HG03064 (cell line): ENCODE measurements at regions not wholly inside any gene's neighbourhood (a gene's known extent, or its start where the extent isn't known, plus 50 kb on each side); places are given as distances from the start of the nearest gene placed in this dataset.

ENCODE experiments used
- ATAC-seq: cut with Tn5 transposase; IDR thresholded peaks from one replicate; pipeline ENCODE4 v1.9.1; 2021; ENCODE audit warnings: low read depth; ENCODE audit not compliant: unreplicated experiment

DNA sequence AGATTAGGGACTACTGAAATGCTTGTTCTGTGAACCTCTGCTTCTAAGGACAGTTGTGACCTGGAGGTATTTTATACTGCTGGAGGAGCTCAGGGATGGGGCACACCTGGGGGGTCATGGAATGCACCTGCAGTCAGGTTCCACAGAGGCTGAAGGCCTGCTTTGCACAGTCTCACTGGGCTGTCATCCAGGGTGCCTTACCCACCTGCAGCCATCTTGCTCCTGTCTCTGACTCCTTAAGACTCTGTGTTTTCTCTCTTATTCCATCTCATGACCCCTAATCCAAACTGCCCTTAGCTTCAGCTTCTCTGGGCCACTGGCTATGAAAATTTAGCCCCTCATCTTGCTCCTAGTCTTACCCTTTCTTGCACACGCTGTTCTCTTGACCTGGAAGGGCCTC lies 127.0 kb upstream of the SNX19 start:
- ATAC-seq: no peak

- ATAC-seq: no peak
These were observed 128.6 kb upstream of the SNX19 start for GRCh38 chr11:131044851-131045250.

GRCh38 chr11:131052367-131052766 lies 136.1 kb upstream of the SNX19 start:
- ATAC-seq: no peak

DNA sequence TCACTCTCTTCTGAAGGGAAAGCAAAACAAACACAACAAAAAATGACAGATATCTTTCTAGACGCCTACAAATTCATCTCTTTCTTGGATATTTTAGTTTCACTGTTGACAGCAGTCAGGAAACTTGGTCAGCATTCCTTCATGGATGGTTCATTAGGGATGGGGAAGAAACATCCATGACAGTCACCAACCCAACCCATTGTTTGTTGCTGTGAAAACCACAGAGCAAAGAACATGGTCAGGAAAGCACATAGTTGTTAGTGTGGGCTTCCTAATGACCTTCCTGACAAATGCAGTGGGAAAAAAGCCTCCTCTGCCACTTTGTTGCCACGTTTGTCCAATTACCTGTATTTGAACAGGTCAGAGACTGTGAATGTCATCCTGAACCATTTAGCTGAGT lies 139.8 kb upstream of the SNX19 start:
- no peak for ATAC-seq

GRCh38 chr11:131063638-131064037 lies 147.4 kb upstream of the SNX19 start:
- no peak for ATAC-seq

DNA sequence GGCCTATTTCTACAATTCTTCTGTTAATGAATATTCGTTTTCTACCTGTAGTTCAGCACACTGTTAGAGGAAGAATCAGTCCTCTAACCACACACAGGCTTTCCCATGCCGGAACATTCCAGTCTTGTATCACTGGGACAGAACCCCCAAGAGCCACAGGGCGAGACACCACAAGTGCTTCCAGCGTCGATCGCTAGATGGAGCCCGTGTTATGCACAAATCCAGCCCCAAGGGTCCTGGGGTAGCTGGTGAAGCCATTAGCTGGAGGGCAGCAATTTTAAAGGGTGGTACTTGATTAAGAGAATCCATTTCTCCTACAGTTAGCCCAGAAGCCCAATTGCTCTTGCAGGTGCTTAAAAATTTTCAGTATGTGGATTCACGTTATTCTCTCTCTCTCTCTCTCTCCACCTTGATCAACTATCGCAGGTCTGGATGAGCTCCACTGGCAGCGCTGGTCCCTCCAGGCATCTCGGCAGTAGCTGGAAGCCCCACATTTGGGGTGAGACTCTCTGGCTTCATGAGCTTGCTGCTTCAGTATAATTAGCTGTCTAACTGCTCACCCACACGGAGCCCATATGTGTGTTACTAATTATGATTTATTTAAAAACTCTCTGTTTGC lies 148.2 kb upstream of the SNX19 start:
- no peak for ATAC-seq

DNA sequence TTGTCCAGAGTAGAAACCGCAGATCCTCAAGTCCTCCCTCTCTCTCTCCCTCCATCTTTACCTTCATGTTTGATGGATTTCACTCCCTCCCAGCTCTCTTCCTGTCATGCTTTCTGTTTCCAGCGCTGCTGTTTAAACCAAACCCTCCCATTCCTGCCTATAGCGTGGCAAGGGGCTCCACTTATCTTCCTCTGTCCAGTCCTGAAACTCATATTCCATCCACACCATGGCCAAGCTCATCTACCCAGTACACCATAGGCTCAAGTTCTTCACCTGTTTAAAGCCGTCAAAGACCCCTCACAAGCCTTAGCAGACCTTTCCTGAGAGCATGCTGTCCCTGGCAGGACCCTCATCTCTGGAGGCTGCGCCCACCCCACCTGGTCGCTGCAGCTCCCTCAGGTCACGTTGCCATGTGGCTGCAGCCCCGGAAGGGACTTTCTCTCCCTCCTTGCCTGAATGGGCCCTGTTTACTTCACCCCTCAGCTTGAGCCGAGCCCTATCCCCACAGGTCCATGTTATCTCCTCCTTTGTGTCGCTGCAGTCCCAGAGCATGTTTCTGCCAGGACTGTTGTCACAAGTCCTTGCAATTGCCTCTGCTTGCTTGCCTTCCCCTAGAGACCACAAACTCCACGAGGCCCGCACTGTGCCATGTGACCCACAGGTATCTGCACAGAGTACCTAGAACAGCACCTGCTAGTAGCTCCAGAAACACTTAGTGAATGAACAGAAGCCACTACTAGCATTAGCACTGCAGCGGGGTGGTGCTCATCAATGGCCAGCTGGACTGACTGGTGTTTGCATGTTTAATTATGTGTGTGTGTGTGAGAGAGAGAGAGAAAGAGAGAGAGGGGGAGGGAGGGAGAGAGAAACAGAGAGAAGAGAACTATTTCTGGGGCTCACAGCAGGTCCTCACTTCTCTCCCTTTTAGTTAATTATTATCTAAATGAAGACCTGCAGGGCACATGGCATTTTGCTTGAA lies 149.4 kb upstream of the SNX19 start:
- no peak for ATAC-seq

GRCh38 chr11:131066551-131066950 lies 150.3 kb upstream of the SNX19 start:
- ATAC-seq: no peak

DNA sequence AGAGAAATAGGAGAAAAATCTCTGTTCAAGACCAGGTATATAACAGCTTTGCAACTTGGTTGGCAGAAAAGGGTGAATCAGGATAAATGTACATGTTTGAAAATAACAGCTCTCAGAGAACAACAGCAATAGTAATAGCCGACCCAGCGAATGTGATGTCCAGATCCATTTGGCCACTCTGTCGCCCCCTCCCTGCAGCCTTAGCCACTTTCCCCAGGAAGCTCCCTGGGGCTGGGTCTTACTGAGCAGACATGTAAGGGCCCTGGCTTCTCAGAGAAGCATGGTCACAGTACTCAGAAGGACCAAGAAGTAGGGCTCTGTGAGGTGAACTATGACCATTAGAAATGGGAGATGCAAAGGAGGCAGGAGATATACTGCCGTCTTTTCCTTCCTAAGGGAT lies 154.1 kb upstream of the SNX19 start:
- no peak for ATAC-seq

- ATAC-seq: no peak
These were observed 156.9 kb upstream of the SNX19 start for GRCh38 chr11:131073167-131073566.

DNA sequence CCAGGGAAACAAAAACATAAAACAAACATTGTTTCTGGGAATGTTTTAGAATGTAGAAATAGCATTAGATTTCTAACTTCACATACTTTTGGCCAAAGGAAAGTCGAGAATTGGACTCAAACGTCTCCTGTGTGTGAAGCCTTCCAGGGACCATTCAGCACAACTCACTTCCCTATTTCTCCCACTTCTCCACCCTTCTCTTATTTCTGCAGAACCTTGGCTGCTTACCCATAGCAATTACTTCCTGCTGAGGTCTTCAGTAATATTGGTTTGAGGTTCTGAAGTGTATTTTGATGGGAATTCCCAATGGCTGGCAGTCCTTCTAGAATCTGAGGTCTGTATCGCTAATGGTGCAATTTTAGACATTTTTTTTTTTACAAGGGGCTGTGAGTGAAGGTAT lies 158.3 kb upstream of the SNX19 start:
- ATAC-seq: no peak

GRCh38 chr11:131077340-131077739 lies 161.1 kb upstream of the SNX19 start:
- ATAC-seq: no peak

DNA sequence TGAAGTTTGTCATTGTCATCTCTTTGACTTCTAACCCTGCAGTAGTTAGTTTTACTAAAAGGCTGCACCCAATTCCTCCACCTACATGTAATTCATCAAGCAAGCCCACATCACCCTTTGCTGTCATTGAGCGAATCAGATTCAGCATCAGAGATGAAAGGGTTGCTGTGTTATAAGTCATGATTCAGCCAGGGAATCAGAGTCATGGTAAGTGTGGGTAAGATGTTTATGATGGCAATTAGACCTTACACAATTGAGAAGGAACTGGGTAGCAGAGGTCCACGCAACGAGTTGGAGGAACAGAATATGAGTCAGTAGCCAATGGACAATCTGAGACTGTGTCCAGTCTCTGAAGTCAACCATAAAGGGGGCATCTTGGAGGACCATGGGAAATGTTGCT lies 162.8 kb upstream of the SNX19 start:
- ATAC-seq: no peak

- no peak for ATAC-seq
These were observed 173.5 kb upstream of the SNX19 start for GRCh38 chr11:131089727-131090245.

DNA sequence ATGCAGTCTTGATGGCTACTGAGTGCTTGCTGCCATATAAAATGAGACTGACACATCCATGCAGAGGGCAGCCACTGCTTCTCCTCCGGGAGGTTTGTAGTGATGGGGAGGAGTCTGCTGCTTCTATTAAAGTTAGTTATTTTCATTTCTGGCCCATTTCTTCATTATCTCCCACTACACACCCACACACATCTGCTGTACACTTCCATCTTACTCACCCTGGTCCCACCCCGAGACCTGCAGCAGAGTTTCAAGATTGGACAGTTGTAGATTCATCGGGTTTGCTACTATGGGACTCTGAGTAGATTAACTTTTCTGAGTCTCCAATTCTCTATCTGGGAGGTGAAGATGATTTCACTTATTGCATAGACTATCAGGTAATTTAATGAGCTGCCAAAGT lies 176.2 kb upstream of the SNX19 start:
- no peak for ATAC-seq

DNA sequence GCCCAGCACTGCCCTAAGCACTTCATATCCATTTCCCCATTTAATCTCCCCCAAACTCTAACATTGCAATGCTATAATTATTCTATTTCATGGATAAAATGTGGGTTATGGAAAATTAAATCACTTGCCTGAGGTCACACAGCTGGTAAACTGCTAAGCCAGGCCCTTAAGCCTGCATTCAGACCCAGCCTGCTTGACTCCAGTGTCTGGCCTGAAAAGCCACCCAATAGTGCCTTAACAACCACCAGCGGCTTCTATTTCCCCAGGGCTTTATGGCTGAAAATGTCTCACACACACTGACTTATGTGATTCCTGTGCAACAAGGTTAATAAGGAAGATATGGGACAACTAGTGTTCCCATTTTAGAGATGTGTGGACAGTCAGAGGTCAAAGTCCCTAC lies 178.5 kb upstream of the SNX19 start:
- ATAC-seq: no peak

- no peak for ATAC-seq
These were observed 179.4 kb upstream of the SNX19 start for GRCh38 chr11:131095511-131096185.

DNA sequence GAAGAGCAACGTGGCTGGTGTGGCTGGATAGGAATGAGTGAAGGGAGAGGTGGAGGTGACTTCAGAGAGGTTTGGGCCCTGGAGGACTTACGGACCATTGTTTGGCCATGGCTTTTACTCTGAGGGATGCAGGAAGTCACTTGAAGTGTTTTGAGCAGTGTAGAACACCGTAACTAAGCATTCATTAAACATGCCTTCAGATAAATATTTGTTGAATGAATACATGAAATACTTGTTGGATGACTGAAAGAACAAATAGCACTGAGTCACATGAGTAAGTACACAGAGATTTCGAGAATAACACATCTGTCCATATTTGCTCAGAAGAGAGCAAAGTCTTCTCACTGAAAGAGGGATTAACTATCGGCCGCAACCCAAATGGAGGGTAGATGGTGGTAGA lies 182.7 kb upstream of the SNX19 start:
- ATAC-seq: no peak

GRCh38 chr11:131099746-131100145 lies 183.5 kb upstream of the SNX19 start:
- ATAC-seq: no peak

GRCh38 chr11:131108760-131109159 lies 192.5 kb upstream of the SNX19 start:
- ATAC-seq: no peak

GRCh38 chr11:131109257-131109656 lies 193.0 kb upstream of the SNX19 start:
- no peak for ATAC-seq
